ENCODE measurements at regions not wholly inside any gene's neighbourhood (a gene's known extent, or its start where the extent isn't known, plus 50 kb on each side); places are given as distances from the start of the nearest gene placed in this dataset.

GRCh38 chr22:34841911-34842310, 224.0 kb upstream of the ISX start:
- no peak for TF ChIP-seq POLR2A (IDR thresholded peaks at IDR 0.05; ENCODE audit: low read length)
- no peak for TF ChIP-seq GATA1 (IDR thresholded peaks at IDR 0.05; ENCODE audit: low read depth, low read length)

Measured in erythroblast (primary cell).